ENCODE measurements at regions not wholly inside any gene's neighbourhood (a gene's known extent, or its start where the extent isn't known, plus 50 kb on each side); places are given as distances from the start of the nearest gene placed in this dataset.

DNA sequence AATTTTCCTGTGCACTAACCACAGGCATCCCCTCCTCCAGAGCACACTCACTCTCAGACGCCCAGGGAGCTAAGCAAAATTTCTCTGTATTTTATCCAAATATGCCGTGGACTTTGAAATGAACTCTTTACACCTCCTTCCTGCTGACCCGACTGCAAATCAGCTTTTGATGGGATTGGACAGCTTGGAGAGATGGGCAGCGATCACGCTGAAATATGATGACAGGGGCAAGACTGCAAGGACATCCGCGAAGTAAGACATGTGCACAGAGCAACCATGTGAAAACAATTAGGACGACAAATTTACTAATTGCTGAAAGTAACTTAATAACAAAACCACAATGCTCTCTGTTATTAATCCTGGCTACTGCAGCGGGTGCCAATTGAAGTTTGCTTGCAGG lies 64.6 kb upstream of the CLDN14 start:
- Histone ChIP-seq H3K4me3 (no peak overlapping the region), H3K36me3 (no peaks in the 10 kb centered on the region), H3K4me1 (peaks cover 0 to 6% (median 0%) of the 10 kb centered on the region in 3 donors), H3K27ac (no peak overlapping the region), H3K27me3 (peaks cover 0 to 79% (median 0%) of the 10 kb centered on the region in 4 donors), H3K9me3 (no peaks in the 10 kb centered on the region)
- TF ChIP-seq, protein P1, sequence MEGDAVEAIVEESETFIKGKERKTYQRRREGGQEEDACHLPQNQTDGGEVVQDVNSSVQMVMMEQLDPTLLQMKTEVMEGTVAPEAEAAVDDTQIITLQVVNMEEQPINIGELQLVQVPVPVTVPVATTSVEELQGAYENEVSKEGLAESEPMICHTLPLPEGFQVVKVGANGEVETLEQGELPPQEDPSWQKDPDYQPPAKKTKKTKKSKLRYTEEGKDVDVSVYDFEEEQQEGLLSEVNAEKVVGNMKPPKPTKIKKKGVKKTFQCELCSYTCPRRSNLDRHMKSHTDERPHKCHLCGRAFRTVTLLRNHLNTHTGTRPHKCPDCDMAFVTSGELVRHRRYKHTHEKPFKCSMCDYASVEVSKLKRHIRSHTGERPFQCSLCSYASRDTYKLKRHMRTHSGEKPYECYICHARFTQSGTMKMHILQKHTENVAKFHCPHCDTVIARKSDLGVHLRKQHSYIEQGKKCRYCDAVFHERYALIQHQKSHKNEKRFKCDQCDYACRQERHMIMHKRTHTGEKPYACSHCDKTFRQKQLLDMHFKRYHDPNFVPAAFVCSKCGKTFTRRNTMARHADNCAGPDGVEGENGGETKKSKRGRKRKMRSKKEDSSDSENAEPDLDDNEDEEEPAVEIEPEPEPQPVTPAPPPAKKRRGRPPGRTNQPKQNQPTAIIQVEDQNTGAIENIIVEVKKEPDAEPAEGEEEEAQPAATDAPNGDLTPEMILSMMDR (IDR thresholded peaks at IDR 0.05), result no peak
- no peak for TF ChIP-seq POLR2A (IDR thresholded peaks at IDR 0.05)
- WGBS, 2 donors, result 66 to 70% methylated on average over 7 to 8 of the region's 9 CpGs
- intact Hi-C loops (cut with DNase I), result no loop called here
- DNase-seq, result no peak

DNA sequence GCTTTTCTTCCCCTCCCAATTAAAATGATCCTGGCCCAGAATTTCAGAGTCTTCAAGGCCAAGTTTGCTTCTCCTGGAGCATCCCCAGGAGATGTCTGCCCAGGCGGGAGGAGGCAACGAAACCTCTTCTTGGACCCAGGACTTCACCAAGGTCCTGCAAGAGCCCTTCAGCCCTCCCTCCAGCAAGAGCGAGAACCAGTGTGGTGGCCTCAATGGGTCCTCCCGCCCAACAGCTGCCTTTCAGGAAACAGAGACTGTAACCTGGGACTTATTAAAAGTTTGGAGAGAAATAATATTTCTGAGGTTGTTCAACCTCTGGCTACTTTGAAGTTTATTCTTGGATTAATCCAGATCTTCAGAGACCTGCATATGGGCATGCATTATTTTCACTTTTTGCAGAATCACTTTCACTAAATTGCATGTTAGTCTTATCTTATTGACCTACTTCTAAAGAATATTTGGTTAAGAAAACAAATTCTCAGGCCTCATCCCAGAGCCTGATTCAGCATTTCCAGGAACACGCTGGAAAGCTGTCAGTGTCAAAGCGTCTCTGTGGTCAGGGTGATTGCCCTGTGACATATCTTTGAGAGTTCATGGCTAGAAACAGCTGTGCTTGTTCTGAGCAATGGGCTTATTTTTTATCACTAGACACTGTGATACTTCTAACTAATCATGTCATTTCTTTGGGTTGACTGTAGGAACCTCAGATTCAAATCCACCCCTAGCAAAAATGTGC lies 66.0 kb upstream of the CLDN14 start:
- H3K36me3 ChIP-seq, result no peaks in the 10 kb centered on the region
- no peak overlapping the region for H3K27ac ChIP-seq
- intact Hi-C loops (cut with DNase I), result no loop called here
- H3K9me3 ChIP-seq, result no peaks in the 10 kb centered on the region
- 70 to 77% methylated on average over 3 to 5 of the region's 6 CpGs for WGBS, 2 donors
- H3K27me3 ChIP-seq, result peaks cover 0 to 72% (median 0%) of the 10 kb centered on the region in 4 donors
- no peak overlapping the region for H3K4me3 ChIP-seq
- TF ChIP-seq, protein P1 (IDR thresholded peaks at IDR 0.05), result no peak
- no peak for TF ChIP-seq POLR2A (IDR thresholded peaks at IDR 0.05)
- DNase-seq, result no peak
- peaks cover 0 to 6% (median 0%) of the 10 kb centered on the region in 3 donors for H3K4me1 ChIP-seq

DNA sequence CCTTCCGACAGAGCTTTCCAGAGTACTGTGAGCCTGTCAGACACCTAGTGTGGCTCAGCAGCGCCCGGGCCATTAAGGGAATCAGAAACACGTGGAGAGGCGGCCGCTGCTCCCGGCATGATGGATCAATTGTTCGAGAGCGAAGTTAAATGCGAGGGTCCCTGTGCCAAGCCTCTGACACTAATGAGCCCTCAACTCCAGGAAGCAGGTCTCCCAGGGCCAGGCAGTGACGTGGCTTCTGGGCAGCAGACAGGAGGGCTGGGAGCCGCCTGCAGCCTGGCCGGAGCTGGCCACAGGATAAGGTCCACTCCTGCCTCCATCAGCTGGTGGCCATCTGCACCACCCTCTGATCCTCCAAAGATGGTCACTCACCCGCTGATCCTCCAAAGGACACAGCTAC lies 67.5 kb upstream of the CLDN14 start:
- intact Hi-C loops (cut with DNase I), result no loop called here
- peaks cover 0 to 3% (median 0%) of the 10 kb centered on the region in 3 donors for H3K4me1 ChIP-seq
- H3K27ac ChIP-seq, result no peak overlapping the region
- no peak for TF ChIP-seq POLR2A (IDR thresholded peaks at IDR 0.05)
- TF ChIP-seq, protein P1 (IDR thresholded peaks at IDR 0.05), result no peak
- no peaks in the 10 kb centered on the region for H3K36me3 ChIP-seq
- H3K9me3 ChIP-seq, result no peaks in the 10 kb centered on the region
- DNase-seq, result no peak
- peaks cover 0 to 65% (median 0%) of the 10 kb centered on the region in 4 donors for H3K27me3 ChIP-seq
- WGBS, 2 donors, result 84 to 88% methylated on average over 7 to 11 of the region's 14 CpGs
- H3K4me3 ChIP-seq, result no peak overlapping the region

DNA sequence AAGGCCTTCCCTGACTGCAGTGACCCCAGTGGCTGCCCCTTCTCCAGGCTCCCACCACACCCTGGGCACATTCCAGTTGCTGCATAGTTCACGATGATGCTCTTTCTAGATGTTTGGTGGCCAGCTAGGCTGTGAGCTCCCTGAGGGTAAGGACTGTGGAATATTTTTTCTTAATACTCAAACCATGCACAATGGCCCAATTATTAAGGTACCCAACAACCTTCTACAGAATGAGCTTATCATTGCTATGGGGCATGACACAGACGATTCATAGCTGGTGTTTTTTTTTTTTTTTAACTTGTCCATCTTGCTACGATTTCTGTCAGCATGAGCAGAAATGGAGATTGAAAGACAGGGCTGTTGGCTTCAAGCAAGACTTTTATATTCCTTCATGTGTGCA lies 68.9 kb upstream of the CLDN14 start:
- TF ChIP-seq POLR2A (IDR thresholded peaks at IDR 0.05), result no peak
- H3K9me3 ChIP-seq, result no peaks in the 10 kb centered on the region
- H3K27ac ChIP-seq, result no peak overlapping the region
- no peak for DNase-seq
- H3K36me3 ChIP-seq, result no peaks in the 10 kb centered on the region
- 44 to 65% methylated on average over 3 of the region's 3 CpGs for WGBS, 2 donors
- intact Hi-C loops (cut with DNase I), result no loop called here
- H3K4me3 ChIP-seq, result no peak overlapping the region
- H3K27me3 ChIP-seq, result peaks cover 0 to 51% (median 0%) of the 10 kb centered on the region in 4 donors
- no peaks in the 10 kb centered on the region for H3K4me1 ChIP-seq

DNA sequence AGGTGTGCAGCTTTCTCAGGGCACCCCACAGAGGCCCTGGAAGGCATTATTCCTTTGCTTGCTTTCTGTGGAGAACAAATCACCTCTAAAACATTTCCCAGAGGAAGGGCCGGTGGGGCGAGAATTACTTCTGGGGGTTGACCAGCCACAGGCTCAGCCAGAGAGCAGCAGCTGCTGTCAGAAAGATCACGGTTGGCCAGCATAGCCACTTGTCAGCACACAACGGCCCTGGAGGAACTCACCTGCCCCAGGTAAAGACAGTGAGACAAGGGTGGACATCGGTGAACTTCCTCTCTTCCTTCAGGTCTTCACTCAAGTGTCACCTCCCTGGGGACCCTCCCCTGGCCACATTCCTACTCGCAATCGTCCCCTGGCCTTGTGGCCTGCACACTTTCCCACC lies 69.5 kb upstream of the CLDN14 start:
- Histone ChIP-seq H3K4me1 (no peaks in the 10 kb centered on the region), H3K27ac (no peak overlapping the region), H3K36me3 (no peaks in the 10 kb centered on the region), H3K4me3 (no peak overlapping the region), H3K9me3 (no peaks in the 10 kb centered on the region), H3K27me3 (peaks cover 0 to 45% (median 0%) of the 10 kb centered on the region in 4 donors)
- intact Hi-C loops (cut with DNase I), result no loop called here
- 79 to 85% methylated on average over 4 to 6 of the region's 7 CpGs for WGBS, 2 donors
- no peak for DNase-seq
- TF ChIP-seq, protein P1 (IDR thresholded peaks at IDR 0.05), result no peak
- TF ChIP-seq POLR2A (IDR thresholded peaks at IDR 0.05), result no peak
